NCI-H1436 (cell line): ENCODE measurements at regions not wholly inside any gene's neighbourhood (a gene's known extent, or its start where the extent isn't known, plus 50 kb on each side); places are given as distances from the start of the nearest gene placed in this dataset.

Experiments used
- DNase-seq: peaks from one replicate; lab custom pipeline; 2025; lab: John Stamatoyannopoulos, UW

DNA sequence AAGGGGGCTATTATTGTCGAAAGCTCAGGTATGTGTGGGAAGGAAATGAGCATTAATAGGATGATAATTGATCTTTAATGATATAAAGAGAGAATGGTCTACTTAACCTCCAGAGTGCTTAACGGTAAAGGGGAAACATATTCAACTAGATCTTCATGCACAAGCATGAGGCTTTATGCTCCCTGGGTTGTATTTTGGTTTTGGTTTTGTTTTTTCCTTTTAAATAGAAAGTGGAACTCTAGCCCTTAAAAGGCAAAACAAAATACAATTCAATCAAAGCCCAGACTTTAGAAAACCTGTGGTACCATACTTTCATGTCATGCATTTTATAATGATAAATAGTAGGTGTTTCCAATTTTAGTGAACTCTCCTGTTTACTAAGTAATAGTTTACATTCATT is 622.7 kb downstream of the METTL15 start:
- DNase-seq, result no peak

DNA sequence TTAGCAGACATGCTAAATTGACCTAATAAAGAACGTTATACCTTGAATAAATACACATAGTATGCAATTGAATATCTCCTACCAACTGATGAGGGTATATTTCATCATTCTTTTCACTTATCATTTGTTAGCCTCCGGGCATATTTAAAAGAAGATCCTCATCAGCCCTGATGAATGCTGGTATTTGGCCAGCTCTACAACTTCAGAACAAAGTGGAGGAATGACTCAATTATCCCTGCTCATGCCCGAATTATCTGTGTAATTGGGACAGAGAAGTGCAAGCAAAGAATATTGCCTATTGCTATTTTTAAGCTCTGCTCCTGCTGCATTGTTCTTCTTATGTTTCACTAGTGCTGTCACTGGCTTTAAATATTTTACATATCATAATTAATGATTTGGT is 622.1 kb downstream of the METTL15 start:
- no peak for DNase-seq

DNA sequence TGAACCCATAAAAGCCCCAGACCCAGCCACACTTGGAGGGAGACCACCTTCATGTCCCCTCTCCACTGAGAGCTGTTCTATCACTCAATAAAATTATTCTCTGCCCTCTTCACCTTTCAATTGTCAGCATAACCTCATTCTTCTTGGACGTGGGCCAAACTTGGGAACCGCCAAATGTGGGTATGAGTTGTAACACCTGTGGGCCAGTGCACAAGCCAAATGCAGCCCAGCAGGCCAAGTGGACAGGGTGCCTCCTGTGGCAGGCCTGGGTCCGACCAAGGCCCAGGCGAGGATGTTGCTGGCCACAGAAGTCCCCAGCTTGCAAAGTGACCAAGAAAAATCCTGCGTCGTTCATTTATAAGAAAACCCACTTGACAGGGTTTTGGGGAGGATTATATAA is 621.2 kb downstream of the METTL15 start:
- no peak for DNase-seq

DNA sequence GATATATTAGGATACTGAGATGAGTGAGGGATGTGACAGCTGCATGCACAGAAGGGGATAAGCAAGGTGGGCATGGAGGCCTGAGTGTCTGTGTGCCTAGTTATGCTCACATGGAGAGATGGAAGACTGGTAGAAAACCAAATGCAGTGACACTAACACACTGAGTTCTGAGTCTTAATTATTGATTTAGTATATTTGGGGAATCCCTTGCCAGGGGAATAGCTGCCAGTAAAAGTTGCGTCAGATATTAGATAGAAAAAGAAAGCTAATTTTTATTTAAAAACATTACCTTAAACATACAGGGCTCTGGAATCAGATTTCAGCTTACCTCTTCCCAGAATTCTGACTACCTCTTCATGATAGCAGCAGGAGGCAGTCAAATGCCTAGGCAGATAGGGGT is 620.5 kb downstream of the METTL15 start:
- no peak for DNase-seq

DNA sequence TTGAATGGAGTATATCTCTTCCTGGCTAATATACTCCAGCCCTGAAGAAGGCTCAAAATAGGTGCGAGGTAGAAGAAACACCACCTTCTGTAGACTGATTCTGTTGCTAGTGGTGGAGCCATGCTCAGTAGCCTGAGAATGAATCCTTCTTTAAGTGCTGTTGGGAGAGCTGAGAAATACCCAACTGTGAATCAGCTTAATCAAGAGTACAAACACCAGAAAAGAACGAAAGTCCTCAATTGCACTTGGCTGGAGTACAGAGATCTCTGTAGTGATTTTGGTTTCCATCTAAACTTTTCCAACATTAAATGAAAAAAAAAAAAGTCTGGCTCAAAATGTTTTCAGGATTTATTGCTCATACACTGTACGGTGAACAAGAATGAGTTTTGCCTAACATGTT is 619.1 kb downstream of the METTL15 start:
- no peak for DNase-seq

DNA sequence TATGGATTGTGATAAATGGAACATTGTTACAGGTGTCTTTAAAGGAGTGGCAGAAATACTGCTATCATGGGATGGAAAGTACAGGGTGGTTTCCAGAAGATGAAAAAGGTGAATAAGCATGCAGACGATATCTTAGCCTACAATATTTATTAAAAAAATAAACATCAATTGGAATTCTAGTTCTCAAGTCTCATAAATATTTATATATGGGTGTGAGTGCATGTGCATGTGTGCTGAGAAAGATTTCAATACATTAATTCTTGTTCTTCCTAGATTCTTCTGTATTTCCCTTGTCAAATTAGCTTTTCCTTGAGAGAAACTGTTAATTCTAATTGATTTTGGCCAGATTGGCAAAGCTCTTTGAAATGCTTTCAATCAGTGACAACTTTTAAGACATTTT is 618.2 kb downstream of the METTL15 start:
- DNase-seq, result no peak

DNA sequence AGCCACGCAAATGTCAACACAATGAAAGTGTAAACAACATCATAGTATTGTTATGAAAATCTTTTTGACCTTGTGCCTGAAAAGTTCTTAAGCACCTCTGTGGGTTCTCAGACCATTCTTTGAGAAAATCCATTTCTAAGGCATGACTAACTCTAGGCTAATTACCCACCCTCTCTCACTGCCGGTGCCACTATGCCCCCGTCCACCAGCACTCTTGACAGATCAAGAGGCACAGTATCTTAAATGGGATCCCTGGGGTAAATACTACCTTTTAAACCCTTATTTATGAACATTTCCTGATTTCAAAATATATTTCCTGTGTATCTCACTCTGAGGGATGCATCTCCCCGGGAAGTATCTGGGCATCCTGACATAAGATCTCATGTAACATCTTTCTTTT is 607.5 kb downstream of the METTL15 start:
- DNase-seq, result no peak

DNA sequence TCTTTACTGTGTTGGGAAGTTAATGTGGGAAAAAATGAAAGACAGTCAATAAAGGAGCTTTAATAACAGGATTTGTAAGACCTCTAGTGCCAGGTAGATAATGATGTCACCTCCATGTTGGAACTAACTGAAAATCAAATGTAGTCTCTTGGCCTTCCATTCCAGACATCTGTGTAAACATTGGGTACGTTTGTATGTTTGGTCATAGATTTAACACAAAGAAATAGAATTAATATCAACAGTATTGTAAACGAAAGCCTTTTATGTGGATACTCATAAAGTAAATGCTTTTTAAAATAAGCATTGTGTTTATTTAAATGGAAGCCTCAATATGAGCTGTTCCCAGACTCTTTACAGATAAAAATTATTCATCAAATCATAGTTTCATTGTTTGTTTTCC is 605.7 kb downstream of the METTL15 start:
- DNase-seq, result no peak

DNA sequence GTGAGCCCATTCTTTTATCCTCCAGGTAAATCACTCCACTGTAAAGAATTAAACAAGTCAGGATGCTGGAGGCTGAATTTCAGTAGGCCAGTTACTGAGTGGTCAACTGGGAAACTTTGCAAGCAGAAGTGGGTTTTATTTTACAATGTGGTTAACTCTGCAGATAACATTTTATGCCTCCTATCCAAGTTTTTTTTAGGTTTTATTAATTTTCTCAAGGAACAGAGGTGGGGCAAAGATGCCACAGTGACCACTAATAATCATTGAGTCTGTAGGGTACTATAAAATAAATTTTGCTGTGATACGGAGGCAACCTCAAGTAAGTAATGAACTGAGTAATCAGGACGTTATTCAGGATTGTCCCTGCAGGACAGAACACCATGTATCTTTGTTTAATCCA is 599.9 kb downstream of the METTL15 start:
- DNase-seq, result no peak

DNA sequence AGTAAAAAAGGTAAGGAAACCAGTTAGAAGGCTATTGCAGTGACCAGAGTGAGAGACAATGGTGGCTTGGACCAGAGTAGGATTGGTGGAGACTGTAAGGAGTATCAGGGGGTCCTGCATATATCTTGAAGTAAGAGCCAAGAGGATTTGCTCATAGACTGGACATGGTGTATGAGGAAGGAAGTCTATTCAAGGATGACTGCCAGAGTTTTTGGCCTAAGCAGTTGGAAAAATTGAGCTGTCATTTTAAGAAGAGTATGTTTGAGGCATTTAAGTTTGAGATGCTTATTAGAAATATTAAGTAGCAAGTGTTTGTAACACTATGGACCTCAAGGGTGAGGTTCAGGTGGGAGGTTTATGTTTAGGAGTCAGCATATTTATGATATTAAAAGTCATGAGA is 596.6 kb downstream of the METTL15 start:
- no peak for DNase-seq

DNA sequence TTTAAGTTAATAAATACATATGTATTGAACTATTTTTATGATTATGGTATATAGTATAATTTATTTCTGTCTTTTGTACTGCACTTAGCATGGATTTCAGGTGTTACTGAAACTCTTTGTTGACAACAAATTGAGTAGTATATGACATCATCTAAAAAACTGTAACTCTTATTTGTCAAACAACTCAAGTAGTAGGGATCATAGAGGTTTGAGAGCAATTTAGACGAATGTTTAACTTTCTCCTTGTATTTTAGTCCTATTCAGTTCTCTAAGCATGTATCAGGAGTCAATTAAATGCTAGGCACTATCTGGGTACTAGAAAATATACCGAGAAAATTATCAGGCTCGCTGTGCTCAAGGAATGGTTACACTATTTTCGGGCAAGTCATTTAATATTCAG is 595.2 kb downstream of the METTL15 start:
- DNase-seq, result no peak

DNA sequence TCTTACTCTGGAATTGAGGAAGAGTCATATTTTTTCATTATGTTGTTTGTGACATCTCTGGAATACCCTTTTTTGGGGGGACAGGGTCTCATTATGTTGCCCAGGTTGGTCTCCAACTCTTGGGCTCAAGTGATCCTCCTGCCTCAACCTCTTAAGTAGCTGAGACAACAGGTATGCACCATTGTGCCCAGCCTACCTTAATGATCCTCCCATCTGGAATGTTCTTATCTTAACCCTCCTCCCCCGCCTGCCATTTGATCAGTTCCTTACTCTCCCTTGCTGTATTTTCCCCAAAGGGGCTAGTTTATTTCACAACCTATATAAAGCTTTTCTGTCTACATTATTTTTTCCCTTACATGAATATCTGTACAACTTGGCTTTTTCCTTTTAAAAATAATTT is 594.7 kb downstream of the METTL15 start:
- DNase-seq, result no peak

DNA sequence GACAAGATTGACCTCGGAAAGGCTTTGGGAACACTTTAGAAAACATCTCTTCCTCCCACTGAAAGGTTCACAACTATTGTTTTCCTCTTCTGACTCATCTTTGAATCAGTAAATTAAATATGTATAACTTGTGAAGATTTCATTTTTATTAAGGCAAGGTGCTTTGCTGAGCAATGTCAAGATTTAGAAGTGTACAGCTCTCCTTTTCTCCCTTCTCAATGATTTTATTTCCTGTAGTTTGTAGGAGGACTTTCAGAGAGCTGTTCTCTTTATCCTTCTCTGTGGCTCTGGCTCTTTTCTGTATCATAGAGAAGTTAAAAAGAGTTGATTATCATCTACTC is 594.2 kb downstream of the METTL15 start:
- no peak for DNase-seq

DNA sequence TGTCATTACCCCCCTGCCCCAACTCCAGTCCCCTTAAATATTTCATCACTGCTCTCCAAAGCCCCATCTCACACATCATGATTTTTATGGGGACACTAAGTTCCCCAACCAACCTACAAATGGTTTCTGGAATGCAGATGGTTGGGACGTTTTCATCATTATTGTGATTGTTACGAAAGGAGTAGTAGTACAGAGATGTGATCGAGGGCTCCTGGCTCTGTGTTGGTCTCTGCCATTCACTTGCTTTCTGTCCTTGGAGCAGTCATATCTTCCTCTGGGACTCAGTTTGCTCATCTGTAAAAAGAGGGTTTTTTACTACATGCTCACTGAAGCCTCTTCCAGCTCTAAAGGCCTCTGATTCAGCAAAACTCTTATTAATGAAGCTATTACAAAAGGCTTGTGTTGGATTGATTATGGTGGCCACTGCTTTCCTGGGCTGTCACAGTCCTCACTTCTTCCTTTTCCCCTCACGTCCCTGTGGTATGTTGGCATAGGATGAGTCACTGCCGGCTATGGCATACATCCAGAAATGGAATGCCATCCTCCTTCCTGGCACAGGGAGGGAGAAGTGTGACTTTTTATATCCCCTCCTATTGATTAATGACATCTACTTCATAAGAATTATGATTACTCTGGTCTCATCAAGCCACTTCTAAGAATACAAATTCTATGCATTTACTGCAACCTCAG is 593.7 kb downstream of the METTL15 start:
- no peak for DNase-seq

DNA sequence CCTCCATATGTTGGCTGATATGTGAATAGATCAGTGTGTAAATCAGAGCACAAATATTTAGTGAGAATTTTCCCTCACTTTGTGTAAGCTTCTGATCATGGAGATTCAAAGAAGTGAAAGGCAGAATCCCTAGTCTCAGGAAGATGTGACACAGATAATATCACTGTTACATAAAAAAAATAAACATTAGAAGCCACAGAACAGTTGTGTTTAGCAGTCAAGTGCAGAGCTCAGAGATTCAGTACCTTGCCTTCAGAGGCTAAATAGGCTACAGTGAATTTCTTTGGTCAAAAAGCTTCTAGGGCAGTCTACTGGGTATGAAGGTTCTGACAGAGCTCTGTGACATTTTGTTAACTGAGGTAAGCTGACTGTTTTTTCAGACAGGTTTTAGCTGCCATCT is 591.5 kb downstream of the METTL15 start:
- DNase-seq, result no peak

DNA sequence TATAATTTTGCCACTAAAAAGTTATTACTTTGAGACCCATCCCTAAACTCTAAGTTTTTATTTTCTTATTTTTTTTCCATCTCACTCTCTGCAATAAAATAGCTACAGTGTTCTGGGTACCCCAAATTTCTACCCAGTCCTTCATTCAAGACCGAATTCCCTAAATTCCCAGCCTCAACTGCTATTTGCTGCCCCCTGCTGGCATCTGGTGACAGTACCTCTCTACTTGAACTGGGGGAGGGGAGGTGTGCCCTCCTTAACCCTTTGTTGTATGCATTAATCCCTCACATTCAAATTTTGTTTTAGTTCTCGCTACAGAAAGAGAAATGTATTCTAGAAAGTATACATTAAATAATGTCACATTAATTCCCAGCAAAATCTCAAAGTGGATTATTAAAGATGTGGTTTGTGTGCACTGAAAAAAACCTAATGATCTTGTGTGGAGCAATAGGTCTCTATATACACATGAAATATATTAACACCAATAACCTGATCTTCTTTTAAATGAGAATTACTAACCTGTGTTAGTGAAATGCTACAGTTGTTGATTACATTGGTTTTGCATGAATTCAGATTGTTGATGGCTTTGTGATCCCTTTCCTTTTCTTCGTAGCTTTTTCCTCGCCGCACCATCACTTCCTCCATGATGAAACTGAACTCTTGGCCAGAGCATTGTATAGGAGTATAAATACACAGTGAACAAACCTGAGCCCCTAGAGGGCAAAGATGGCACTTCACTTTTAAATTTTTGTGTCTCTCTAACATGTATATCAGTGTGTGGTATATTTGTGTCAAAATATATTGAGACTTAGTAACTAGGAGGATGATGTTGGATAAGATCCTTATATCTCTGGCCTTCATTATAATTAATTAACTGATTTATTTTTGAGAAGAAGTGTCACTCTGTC is 590.0 kb downstream of the METTL15 start:
- peak; percentile 13 for DNase-seq

DNA sequence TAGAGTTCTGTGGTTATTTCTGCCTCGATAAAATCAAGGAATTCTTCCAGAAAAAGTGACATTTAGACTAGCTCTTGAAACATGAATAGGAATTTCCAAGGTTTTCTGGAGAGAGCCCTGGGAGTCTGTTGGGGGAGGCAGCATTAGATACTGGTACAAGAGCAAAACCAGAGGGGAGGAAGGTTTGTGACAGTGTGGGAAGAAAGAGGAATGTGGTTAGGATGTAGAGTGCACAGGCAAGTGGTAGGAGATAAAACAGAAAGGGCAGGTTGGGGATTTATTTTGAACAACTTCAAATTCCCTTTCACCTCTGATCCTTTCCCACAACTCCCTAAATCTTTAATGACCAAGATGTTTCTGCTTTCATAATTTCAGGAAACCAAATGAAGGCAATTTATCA is 588.4 kb downstream of the METTL15 start:
- DNase-seq, result no peak

DNA sequence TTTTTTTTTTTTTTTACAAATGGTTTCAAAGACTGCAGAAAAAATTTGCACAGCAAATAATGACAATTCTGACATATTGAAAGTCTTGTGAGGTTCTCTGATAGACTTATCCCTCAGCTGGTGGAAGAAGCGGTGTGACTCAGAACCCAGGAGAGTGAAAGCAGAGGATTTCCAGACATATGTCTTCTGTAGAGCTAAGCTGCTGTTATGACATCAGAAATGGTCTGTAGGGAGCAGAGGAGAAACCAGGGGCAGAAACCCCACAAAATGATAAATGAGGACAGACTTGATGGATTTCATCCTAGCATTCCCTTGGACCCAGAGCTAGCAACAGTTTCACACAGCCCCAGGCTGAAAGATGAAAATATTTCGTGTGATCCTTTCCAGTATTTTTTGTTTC is 582.6 kb downstream of the METTL15 start:
- DNase-seq, result no peak

DNA sequence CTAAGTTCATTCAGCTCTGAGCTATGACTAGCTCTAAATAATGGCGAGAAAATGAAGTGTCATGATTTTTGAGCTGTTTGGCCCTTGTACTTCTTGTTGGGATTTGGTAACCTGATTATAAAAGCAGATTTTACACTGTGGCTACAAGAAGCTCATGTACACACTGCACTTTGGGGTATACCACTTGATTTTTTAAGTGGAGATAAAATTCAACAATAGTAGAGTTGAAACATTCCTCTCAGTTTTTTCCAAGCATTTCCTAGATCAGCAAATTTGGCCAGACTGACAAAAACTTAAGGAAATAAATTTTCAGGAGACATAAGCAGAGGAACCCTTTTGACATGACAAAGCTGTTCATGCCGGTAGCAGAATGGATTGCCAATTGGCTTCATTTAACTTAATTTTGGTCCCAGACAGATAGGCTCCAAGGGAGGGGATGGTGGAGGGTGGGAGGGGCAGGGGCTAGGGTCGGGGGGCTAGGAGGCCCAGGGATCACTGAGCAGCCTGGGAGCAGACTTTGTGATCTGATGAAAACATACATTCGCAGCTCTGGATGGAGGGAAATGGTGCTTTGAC is 575.9 kb downstream of the METTL15 start:
- no peak for DNase-seq

DNA sequence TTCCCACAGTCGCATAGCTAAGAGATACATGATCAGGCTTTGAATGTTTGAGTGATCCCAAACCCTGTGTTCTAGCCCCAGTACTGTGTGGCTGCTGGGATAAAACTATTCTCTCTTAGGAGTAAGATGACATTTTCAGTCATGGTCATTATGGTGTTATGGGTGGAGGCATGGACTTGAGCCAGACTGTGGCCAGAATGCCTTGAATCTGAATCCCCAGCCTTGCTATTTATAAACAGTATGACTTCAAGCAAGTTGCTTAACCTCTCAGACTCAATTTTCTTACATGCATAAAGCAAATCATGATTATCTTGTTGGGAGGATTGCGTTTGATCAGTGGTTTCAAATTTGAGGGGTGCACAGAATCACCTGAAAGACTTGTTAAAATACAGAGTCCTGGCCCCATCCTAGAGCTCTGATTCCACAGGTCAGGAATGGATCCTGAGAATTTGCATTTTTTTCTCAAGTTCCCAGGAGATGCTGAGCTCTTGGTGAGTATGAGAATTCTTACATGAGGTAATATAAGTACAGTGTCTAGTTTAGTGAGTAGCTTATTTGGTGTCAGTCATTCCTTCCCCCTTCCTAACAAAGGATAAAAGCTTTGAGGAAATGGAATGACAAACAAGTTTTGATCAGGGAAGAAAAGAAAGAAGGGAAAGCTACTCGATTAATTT is 571.7 kb downstream of the METTL15 start:
- DNase-seq, result no peak

DNA sequence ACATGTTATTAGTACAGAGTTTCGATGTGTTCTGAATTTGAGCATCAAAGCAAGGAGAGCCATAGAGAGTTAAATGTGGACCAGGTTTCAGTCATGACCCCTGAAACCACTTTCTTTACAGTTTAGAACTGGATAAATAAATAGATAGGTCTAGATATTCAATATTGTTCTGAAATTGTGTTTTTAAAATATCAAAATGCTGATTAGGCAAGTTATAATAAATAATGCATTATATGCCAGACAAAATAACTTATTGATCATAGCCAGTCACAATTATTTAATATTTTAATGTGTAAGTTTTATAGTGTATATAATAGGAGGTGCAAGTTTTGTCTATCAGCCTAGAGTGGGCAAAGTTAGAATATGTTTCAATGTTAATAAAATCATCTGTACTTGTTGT is 569.5 kb downstream of the METTL15 start:
- DNase-seq, result no peak

DNA sequence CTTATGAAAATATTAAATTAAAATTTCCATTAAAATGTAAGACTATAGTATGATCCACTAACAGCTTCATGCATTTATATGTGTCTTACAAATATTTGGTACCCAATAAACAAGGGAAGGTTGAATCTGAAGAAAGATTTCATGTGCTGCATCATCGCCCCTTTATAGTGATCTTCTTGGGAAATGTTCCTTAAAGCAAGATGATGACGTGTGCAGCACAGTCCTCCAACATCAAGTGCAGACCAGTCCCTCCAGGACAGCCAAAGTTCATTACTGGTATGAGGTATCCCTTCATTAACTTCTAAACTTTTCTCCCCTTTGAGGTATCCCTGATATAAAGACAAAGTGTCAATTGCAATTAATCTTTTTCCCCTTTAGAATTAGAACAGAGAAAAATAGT is 567.0 kb downstream of the METTL15 start:
- no peak for DNase-seq
